B cell (primary cell): ENCODE measurements at regions not wholly inside any gene's neighbourhood (a gene's known extent, or its start where the extent isn't known, plus 50 kb on each side); places are given as distances from the start of the nearest gene placed in this dataset.

Source experiments
- ATAC-seq: fragments of 200-7000 bp; cut with Tn5 transposase; one replicate; pipeline ENCODE4 v1.10.0; 2021; ENCODE audit warnings: low read depth, mild to moderate bottlenecking, moderate number of reproducible peaks, moderate library complexity
- CTCF ChIA-PET: fragments of 350-600 bp; sonication (Branson Sonifier 250); formaldehyde crosslinking; loops from one replicate; lab custom pipeline; 2021; ENCODE audit warnings: antibody characterized with exemption, inconsistent platforms; lab: Charles Lee
- POLR2A ChIA-PET: fragments of 350-600 bp; sonication (Branson Sonifier 250); formaldehyde crosslinking; loops from one replicate; lab custom pipeline; 2021; ENCODE audit warnings: antibody characterized with exemption; lab: Charles Lee
- DNase-seq: peaks from one replicate; pipeline ENCODE4 v3.0.0; 2013
- H2AFZ ChIP-seq: 2 replicates; pipeline ENCODE4 v1.6.1; 2012; ENCODE audit warnings: mild to moderate bottlenecking, low read depth, low read length; ENCODE audit not compliant: insufficient read depth, poor library complexity, severe bottlenecking
- H3K27ac ChIP-seq, 2 donors: 1 replicate in 1 of 2; 2 replicates in 1 of 2; pipeline ENCODE4 v1.5.1; 2012 to 2013; ENCODE audit warnings: low read length in 2 of 2, mild to moderate bottlenecking in 2 of 2, moderate library complexity in 1 of 2
- H3K27me3 ChIP-seq, 4 experiments: fragments of 200-600 bp in 1 of 4; sonication (generic) in 1 of 4; replicated peaks in 1 of 4; 1 replicate in 2 of 4; 2 replicates in 2 of 4; pipeline versions ENCODE4 v1.6.1 to v1.7.0; 2013 to 2016; ENCODE audit warnings: low read length in 3 of 4, mild to moderate bottlenecking in 2 of 4, mixed read lengths in 1 of 4, moderate library complexity in 1 of 4; ENCODE audit not compliant: insufficient read depth in 4 of 4, control insufficient read depth in 3 of 4; ENCODE audit errors: control extremely low read depth in 1 of 4
- H3K36me3 ChIP-seq, 2 experiments: replicated peaks in 1 of 2; 1 replicate in 1 of 2; 2 replicates in 1 of 2; pipeline versions ENCODE4 v1.6.1 to v1.7.1; 2013; ENCODE audit warnings: low read length in 1 of 2; ENCODE audit not compliant: insufficient read depth in 2 of 2, control insufficient read depth in 1 of 2; ENCODE audit errors: control extremely low read depth in 1 of 2, extremely low read depth in 1 of 2
- H3K4me1 ChIP-seq, 2 donors: fragments of 200-600 bp in 1 of 2; sonication (generic) in 1 of 2; 1 replicate in 1 of 2; 2 replicates in 1 of 2; pipeline versions ENCODE4 v1.5.1 to v1.6.1; 2013 to 2017; ENCODE audit warnings: low read length in 2 of 2; ENCODE audit not compliant: control insufficient read depth in 2 of 2, insufficient read depth in 2 of 2
- H3K4me2 ChIP-seq: replicated peaks from 2 replicates; pipeline ENCODE3; 2012; ENCODE audit warnings: mild to moderate bottlenecking, low read depth, low read length; ENCODE audit not compliant: poor library complexity, severe bottlenecking
- H3K4me3 ChIP-seq, 5 experiments: fragments of 200-600 bp in 1 of 5; sonication (generic) in 1 of 5; 1 replicate in 3 of 5; 2 replicates in 2 of 5; pipeline versions ENCODE4 v1.5.1 to v1.7.0; 2011 to 2016; ENCODE audit warnings: low read length in 4 of 5, mild to moderate bottlenecking in 4 of 5, low read depth in 2 of 5, control low read depth in 1 of 5, moderate library complexity in 1 of 5; ENCODE audit not compliant: insufficient read depth in 1 of 5; ENCODE audit errors: control extremely low read depth in 1 of 5, extremely low read depth in 1 of 5
- H3K79me2 ChIP-seq: fragments of 200-600 bp; sonication (generic); one replicate; pipeline ENCODE4 v1.6.0; 2016; ENCODE audit warnings: low read length; ENCODE audit not compliant: control insufficient read depth, insufficient read depth
- H3K9ac ChIP-seq: fragments of 200-600 bp; sonication (generic); 2 replicates; pipeline ENCODE4 v1.6.1; 2017; ENCODE audit warnings: mild to moderate bottlenecking, low read length, moderate library complexity
- H3K9me3 ChIP-seq, 3 donors: one replicate each; pipeline versions ENCODE4 v1.6.1 to v1.7.1; 2013; ENCODE audit warnings: low read length in 2 of 3; ENCODE audit not compliant: control insufficient read depth in 2 of 3, insufficient read depth in 1 of 3; ENCODE audit errors: control extremely low read depth in 1 of 3
- H4K20me1 ChIP-seq: 2 replicates; pipeline ENCODE4 v1.6.0; 2012; ENCODE audit warnings: mild to moderate bottlenecking, low read length; ENCODE audit not compliant: insufficient read depth, control insufficient read depth, poor library complexity, severe bottlenecking
- H3K27ac Mint-ChIP-seq: one replicate; pipeline ENCODE4 v1.8.0; 2021; ENCODE audit warnings: mixed read lengths
- H3K27me3 Mint-ChIP-seq: one replicate; pipeline ENCODE4 v1.8.0; 2021; ENCODE audit warnings: mixed read lengths
- H3K4me1 Mint-ChIP-seq: one replicate; pipeline ENCODE4 v1.8.0; 2021; ENCODE audit warnings: mixed read lengths
- H3K4me3 Mint-ChIP-seq: one replicate; pipeline ENCODE4 v1.8.0; 2021; ENCODE audit warnings: mixed read lengths
- H3K9me3 Mint-ChIP-seq: one replicate; pipeline ENCODE4 v1.8.0; 2022; ENCODE audit warnings: mixed read lengths; ENCODE audit not compliant: insufficient read depth
- CTCF ChIP-seq: fragments of 200-600 bp; IDR thresholded peaks from one replicate; pipeline ENCODE4 v1.8.0; 2022; ENCODE audit warnings: antibody characterized with exemption, mild to moderate bottlenecking
- EZH2 ChIP-seq: IDR thresholded peaks from 2 replicates; pipeline ENCODE4 v1.6.1; 2012; ENCODE audit warnings: borderline replicate concordance, low read depth, mild to moderate bottlenecking, moderate library complexity, low read length; ENCODE audit not compliant: insufficient read depth, poor library complexity, severe bottlenecking
- WGBS: methylation state at CpG from one replicate; pipeline ENCODE4 v1.1.5; 2013; ENCODE audit warnings: missing lambda C conversion rate; ENCODE audit not compliant: insufficient coverage; 5-methylcytosine and 5-hydroxymethylcytosine counted together
- intact Hi-C: fragments of 100-400 bp; cut with micrococcal nuclease; formaldehyde crosslinking; loops from one replicate; pipeline ENCODE4 v1.10.0; 2022

- no peaks in the 10 kb centered on the region for H3K9me3 ChIP-seq
- no peak for DNase-seq
- TF ChIP-seq CTCF (no peak), EZH2 (no peak)
- CTCF ChIA-PET: no interaction called here
- Mint-ChIP-seq H3K27ac (no peak overlapping the region), H3K4me1 (no peaks in the 10 kb centered on the region), H3K4me3 (no peak overlapping the region), H3K27me3 (no peaks in the 10 kb centered on the region), H3K9me3 (no peaks in the 10 kb centered on the region)
- WGBS: 71% methylated on average over 2 of the region's 3 CpGs
- POLR2A ChIA-PET: no interaction called here
- H3K9ac ChIP-seq: no peak overlapping the region
- intact Hi-C loops: no loop called here
- H3K4me2 ChIP-seq: no peak overlapping the region
- ATAC-seq: no peak
- H3K79me2 ChIP-seq: no peaks in the 10 kb centered on the region
- H2AFZ ChIP-seq: no peak overlapping the region
- H4K20me1 ChIP-seq: no peaks in the 10 kb centered on the region
- no peaks in the 10 kb centered on the region for H3K36me3 ChIP-seq
- no peaks in the 10 kb centered on the region for H3K4me1 ChIP-seq
- H3K27me3 ChIP-seq: no peaks in the 10 kb centered on the region
- H3K27ac ChIP-seq: no peak overlapping the region
- no peak overlapping the region for H3K4me3 ChIP-seq
Observed at GRCh38 chr3:162367429-162368260, 871.0 kb downstream of the OTOL1 start.

GRCh38 chr3:162368417-162368816, 871.8 kb downstream of the OTOL1 start:
- Histone ChIP-seq H3K4me1 (no peaks in the 10 kb centered on the region), H4K20me1 (no peaks in the 10 kb centered on the region), H3K79me2 (no peaks in the 10 kb centered on the region), H3K9me3 (no peaks in the 10 kb centered on the region), H3K27me3 (no peaks in the 10 kb centered on the region), H3K36me3 (no peaks in the 10 kb centered on the region), H3K27ac (no peak overlapping the region), H3K9ac (no peak overlapping the region), H3K4me2 (no peak overlapping the region), H2AFZ (no peak overlapping the region), H3K4me3 (no peak overlapping the region)
- CTCF ChIA-PET: no interaction called here
- no peak overlapping the region for H3K27ac Mint-ChIP-seq
- DNase-seq (no peak), ATAC-seq (no peak)
- no peaks in the 10 kb centered on the region for H3K27me3 Mint-ChIP-seq
- no peaks in the 10 kb centered on the region for H3K9me3 Mint-ChIP-seq
- H3K4me1 Mint-ChIP-seq: no peaks in the 10 kb centered on the region
- intact Hi-C loops: no loop called here
- no peak overlapping the region for H3K4me3 Mint-ChIP-seq
- TF ChIP-seq EZH2 (no peak), CTCF (no peak)
- POLR2A ChIA-PET: no interaction called here
- 60% methylated on average over 1 of the region's 4 CpGs for WGBS
